Glutamatergic neuron (in vitro differentiated cells): ENCODE measurements at regions not wholly inside any gene's neighbourhood (a gene's known extent, or its start where the extent isn't known, plus 50 kb on each side); places are given as distances from the start of the nearest gene placed in this dataset.

ENCODE experiments used
- DNase-seq: peaks from one replicate; pipeline ENCODE4 v3.0.0; 2022
- H3K27ac Mint-ChIP-seq: one replicate; pipeline ENCODE4 v1.8.0; 2020; ENCODE audit warnings: mild to moderate bottlenecking, mixed read lengths, inconsistent platforms; ENCODE audit not compliant: unreplicated experiment
- H3K27me3 Mint-ChIP-seq: one replicate; pipeline ENCODE4 v1.8.0; 2020; ENCODE audit warnings: mild to moderate bottlenecking, moderate library complexity, mixed read lengths, inconsistent platforms; ENCODE audit not compliant: unreplicated experiment
- H3K36me3 Mint-ChIP-seq: one replicate; pipeline ENCODE4 v1.8.0; 2020; ENCODE audit warnings: mild to moderate bottlenecking, mixed read lengths, inconsistent platforms; ENCODE audit not compliant: unreplicated experiment
- H3K4me1 Mint-ChIP-seq: one replicate; pipeline ENCODE4 v1.8.0; 2020; ENCODE audit warnings: mild to moderate bottlenecking, low read depth, mixed read lengths, inconsistent platforms; ENCODE audit not compliant: unreplicated experiment
- H3K4me3 Mint-ChIP-seq: one replicate; pipeline ENCODE4 v1.8.0; 2020; ENCODE audit warnings: mild to moderate bottlenecking, mixed read lengths, inconsistent platforms; ENCODE audit not compliant: unreplicated experiment
- H3K9me3 Mint-ChIP-seq: one replicate; pipeline ENCODE4 v1.8.0; 2020; ENCODE audit warnings: mild to moderate bottlenecking, moderate library complexity, mixed read lengths, inconsistent platforms; ENCODE audit not compliant: unreplicated experiment
- CTCF ChIP-seq: fragments of 200-600 bp; sonication (generic); IDR thresholded peaks from one replicate; pipeline ENCODE4 v1.5.0; 2021; ENCODE audit not compliant: partially characterized antibody, unreplicated experiment

GRCh38 chr7:85392326-85392725 lies 205.5 kb upstream of the SEMA3D start:
- TF ChIP-seq CTCF = no peak
- no peaks in the 10 kb centered on the region for H3K36me3 Mint-ChIP-seq
- no peaks in the 10 kb centered on the region for H3K9me3 Mint-ChIP-seq
- H3K27ac Mint-ChIP-seq = no peak overlapping the region
- no peak overlapping the region for H3K4me3 Mint-ChIP-seq
- no peaks in the 10 kb centered on the region for H3K27me3 Mint-ChIP-seq
- H3K4me1 Mint-ChIP-seq = no peaks in the 10 kb centered on the region
- DNase-seq = no peak

GRCh38 chr7:85386460-85386859 lies 199.6 kb upstream of the SEMA3D start:
- H3K4me1 Mint-ChIP-seq = no peaks in the 10 kb centered on the region
- no peak for TF ChIP-seq CTCF

GRCh38 chr7:85384392-85384791 lies 197.5 kb upstream of the SEMA3D start:
- Mint-ChIP-seq H3K9me3 (no peaks in the 10 kb centered on the region), H3K4me1 (no peaks in the 10 kb centered on the region)
- no peak for TF ChIP-seq CTCF

More at GRCh38 chr7:85386460-85386859, 199.6 kb upstream of the SEMA3D start:
- Mint-ChIP-seq H3K27ac (no peak overlapping the region), H3K9me3 (no peaks in the 10 kb centered on the region), H3K27me3 (no peaks in the 10 kb centered on the region), H3K36me3 (no peaks in the 10 kb centered on the region), H3K4me3 (no peak overlapping the region)
- DNase-seq = no peak

GRCh38 chr7:85381212-85381611 lies 194.4 kb upstream of the SEMA3D start:
- Mint-ChIP-seq H3K4me1 (no peaks in the 10 kb centered on the region), H3K4me3 (no peak overlapping the region), H3K36me3 (no peaks in the 10 kb centered on the region), H3K27me3 (no peaks in the 10 kb centered on the region), H3K27ac (no peak overlapping the region), H3K9me3 (no peaks in the 10 kb centered on the region)
- no peak for DNase-seq
- TF ChIP-seq CTCF = no peak

More at GRCh38 chr7:85384392-85384791, 197.5 kb upstream of the SEMA3D start:
- H3K36me3 Mint-ChIP-seq = no peaks in the 10 kb centered on the region
- no peak overlapping the region for H3K27ac Mint-ChIP-seq
- no peak overlapping the region for H3K4me3 Mint-ChIP-seq
- H3K27me3 Mint-ChIP-seq = no peaks in the 10 kb centered on the region
- no peak for DNase-seq

GRCh38 chr7:85376589-85376988 lies 189.7 kb upstream of the SEMA3D start:
- Mint-ChIP-seq H3K36me3 (no peaks in the 10 kb centered on the region), H3K9me3 (no peaks in the 10 kb centered on the region), H3K27ac (no peak overlapping the region), H3K4me3 (no peak overlapping the region), H3K27me3 (no peaks in the 10 kb centered on the region), H3K4me1 (no peaks in the 10 kb centered on the region)
- TF ChIP-seq CTCF = no peak
- DNase-seq = no peak
